HEK293T (cell line): ENCODE measurements at regions not wholly inside any gene's neighbourhood (a gene's known extent, or its start where the extent isn't known, plus 50 kb on each side); places are given as distances from the start of the nearest gene placed in this dataset.

Experiments used
- CTCF ChIA-PET: fragments of 350-600 bp; formaldehyde crosslinking; extraction: SDS; loops from one replicate; lab custom pipeline; 2021; ENCODE audit warnings: antibody characterized with exemption, inconsistent platforms; lab: Yijun Ruan, JAX
- POLR2A ChIA-PET: fragments of 350-600 bp; formaldehyde crosslinking; extraction: SDS; loops from one replicate; lab custom pipeline; 2020; ENCODE audit warnings: antibody characterized with exemption, inconsistent platforms; lab: Yijun Ruan, JAX
- DNase-seq: peaks from one replicate; pipeline ENCODE4 v3.0.0; 2012; ENCODE audit warnings: mixed read lengths; ENCODE audit errors: extremely low spot score
- ARNT ChIP-seq: fragments of 450-650 bp; IDR thresholded peaks from 2 replicates; pipeline ENCODE4 v1.6.1; 2017; ENCODE audit warnings: mild to moderate bottlenecking
- BHLHE40 ChIP-seq: fragments of 450-650 bp; IDR thresholded peaks from 2 replicates; pipeline ENCODE4 v1.6.1; 2016; ENCODE audit warnings: mild to moderate bottlenecking, moderate library complexity, borderline replicate concordance
- CTBP1 ChIP-seq: fragments of 450-650 bp; IDR thresholded peaks from 2 replicates; pipeline ENCODE4 v1.6.1; 2016; ENCODE audit warnings: borderline replicate concordance
- ELF4 ChIP-seq: fragments of 450-650 bp; IDR thresholded peaks from 2 replicates; pipeline ENCODE4 v1.6.1; 2017; ENCODE audit warnings: antibody characterized with exemption
- FOXA1 ChIP-seq: fragments of 450-650 bp; IDR thresholded peaks from 2 replicates; pipeline ENCODE4 v1.6.1; 2016; ENCODE audit warnings: mild to moderate bottlenecking
- FOXK2 ChIP-seq: fragments of 450-650 bp; IDR thresholded peaks from 2 replicates; pipeline ENCODE4 v1.6.1; 2016; ENCODE audit warnings: mild to moderate bottlenecking
- FOXM1 ChIP-seq: fragments of 450-650 bp; IDR thresholded peaks from 2 replicates; pipeline ENCODE4 v1.6.1; 2017; ENCODE audit warnings: mild to moderate bottlenecking, borderline replicate concordance
- HDGF ChIP-seq: fragments of 450-650 bp; IDR thresholded peaks from 2 replicates; pipeline ENCODE4 v1.6.1; 2017; ENCODE audit warnings: antibody characterized with exemption, borderline replicate concordance
- L3MBTL2 ChIP-seq: fragments of 450-650 bp; conservative IDR thresholded peaks from 2 replicates; pipeline ENCODE4 v1.6.1; 2016; ENCODE audit warnings: mild to moderate bottlenecking
- LEF1 ChIP-seq: fragments of 450-650 bp; IDR thresholded peaks from 2 replicates; pipeline ENCODE4 v1.6.1; 2017; ENCODE audit warnings: mild to moderate bottlenecking, borderline replicate concordance
- NFRKB ChIP-seq: fragments of 450-650 bp; IDR thresholded peaks from 2 replicates; pipeline ENCODE4 v1.6.1; 2016; ENCODE audit warnings: mild to moderate bottlenecking, moderate library complexity
- SP1 ChIP-seq: fragments of 450-650 bp; IDR thresholded peaks from 2 replicates; pipeline ENCODE4 v1.6.1; 2017
- SUZ12 ChIP-seq: fragments of 450-650 bp; IDR thresholded peaks from 2 replicates; pipeline ENCODE4 v1.6.1; 2016; ENCODE audit warnings: mild to moderate bottlenecking
- TARDBP ChIP-seq: fragments of 450-650 bp; IDR thresholded peaks from 2 replicates; pipeline ENCODE4 v1.6.1; 2016
- ZNF384 ChIP-seq: fragments of 450-650 bp; IDR thresholded peaks from 2 replicates; pipeline ENCODE4 v1.6.1; 2016
- TF ChIP-seq, protein P1 (sequence below): fragments of 450-650 bp; IDR thresholded peaks from 2 replicates; pipeline ENCODE4 v1.6.1; 2016

DNA sequence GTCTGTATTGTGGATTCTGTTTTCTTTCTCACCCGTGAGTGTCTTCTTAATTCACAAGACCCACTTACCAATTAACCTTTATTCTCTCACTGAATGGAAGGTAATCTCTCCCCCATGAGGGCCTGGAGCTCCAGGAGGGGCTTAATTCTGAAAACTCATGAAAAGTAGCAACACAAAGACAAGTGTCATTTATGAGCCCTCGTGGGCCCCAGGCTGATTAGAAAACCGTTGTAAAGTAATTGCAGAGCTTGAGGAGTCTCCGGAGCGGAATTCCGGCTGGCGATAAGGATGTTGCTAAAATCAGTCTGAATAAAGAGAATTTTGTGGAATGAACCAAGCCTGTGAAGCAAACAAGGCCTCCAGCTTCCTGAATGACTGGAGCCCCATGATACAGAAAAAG lies 301.5 kb downstream of the HAPSTR1 start:
- DNase-seq: no peak
- ChIA-PET POLR2A (no interaction called here), CTCF (interaction anchor here (0.7 kb wide), 1 partner anchor 673 kb away, joined by 4 read pairs; no protein-coding TSS in a partner anchor)
- TF ChIP-seq CTBP1 (no peak), BHLHE40 (no peak), FOXK2 (no peak), SP1 (no peak), L3MBTL2 (no peak), HDGF (no peak), FOXA1 (no peak), NFRKB (no peak), ELF4 (no peak), LEF1 (no peak), TARDBP (no peak), ARNT (no peak), ZNF384 (no peak), FOXM1 (no peak), SUZ12 (no peak)
- TF ChIP-seq, protein P1, sequence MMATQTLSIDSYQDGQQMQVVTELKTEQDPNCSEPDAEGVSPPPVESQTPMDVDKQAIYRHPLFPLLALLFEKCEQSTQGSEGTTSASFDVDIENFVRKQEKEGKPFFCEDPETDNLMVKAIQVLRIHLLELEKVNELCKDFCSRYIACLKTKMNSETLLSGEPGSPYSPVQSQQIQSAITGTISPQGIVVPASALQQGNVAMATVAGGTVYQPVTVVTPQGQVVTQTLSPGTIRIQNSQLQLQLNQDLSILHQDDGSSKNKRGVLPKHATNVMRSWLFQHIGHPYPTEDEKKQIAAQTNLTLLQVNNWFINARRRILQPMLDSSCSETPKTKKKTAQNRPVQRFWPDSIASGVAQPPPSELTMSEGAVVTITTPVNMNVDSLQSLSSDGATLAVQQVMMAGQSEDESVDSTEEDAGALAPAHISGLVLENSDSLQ: no peak

DNA sequence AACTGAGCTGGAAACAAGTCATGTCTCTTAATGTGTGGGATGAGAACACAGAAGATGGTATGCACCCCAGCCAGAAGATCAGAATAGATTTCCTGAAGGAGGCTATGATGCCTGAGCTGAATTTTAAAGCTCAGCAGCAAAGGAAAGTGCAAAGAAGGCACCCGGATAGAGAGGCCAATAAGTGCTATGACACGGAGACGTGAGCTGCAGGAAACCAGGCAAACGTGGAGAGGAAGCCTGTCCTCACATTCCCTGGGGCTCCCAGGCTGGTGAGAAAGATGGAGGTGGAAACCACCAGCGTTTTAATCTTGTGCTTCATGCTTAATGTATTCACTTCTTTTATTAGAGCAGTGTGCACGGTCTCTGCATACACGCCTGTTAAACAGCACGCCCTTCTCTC lies 302.1 kb downstream of the HAPSTR1 start:
- CTCF ChIA-PET: no interaction called here
- TF ChIP-seq FOXA1 (no peak), BHLHE40 (no peak), FOXM1 (no peak), FOXK2 (no peak), SP1 (no peak), HDGF (no peak), ELF4 (no peak), CTBP1 (no peak), NFRKB (no peak), LEF1 (no peak)
- POLR2A ChIA-PET: no interaction called here
- DNase-seq: no peak

DNA sequence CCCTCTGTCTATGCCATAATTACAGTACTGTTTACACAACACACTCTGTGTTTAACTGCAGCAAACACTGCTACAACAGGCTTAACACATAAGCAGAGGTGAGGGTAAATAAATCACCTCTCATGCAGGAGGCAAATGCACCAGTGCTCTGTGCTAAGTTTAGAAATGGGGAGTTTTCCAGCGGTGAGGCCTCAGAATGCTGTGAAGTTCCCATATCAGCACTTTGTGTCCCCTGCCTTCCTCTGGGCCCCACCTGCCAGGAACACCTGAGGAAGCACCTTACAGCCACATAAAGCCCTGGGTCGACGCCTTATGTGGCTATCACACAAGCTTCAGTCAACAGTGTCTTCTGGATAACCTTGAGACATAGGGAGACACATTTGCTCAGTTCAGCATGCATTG lies 304.5 kb downstream of the HAPSTR1 start:
- DNase-seq: no peak
- POLR2A ChIA-PET: no interaction called here
- CTCF ChIA-PET: no interaction called here
- TF ChIP-seq SP1 (no peak), FOXA1 (no peak), L3MBTL2 (no peak), CTBP1 (no peak), BHLHE40 (no peak), NFRKB (no peak), FOXK2 (no peak), TARDBP (no peak), SUZ12 (no peak), FOXM1 (no peak), ARNT (no peak), LEF1 (no peak), ELF4 (no peak), ZNF384 (no peak), HDGF (no peak)
- TF ChIP-seq, protein P1: no peak

DNA sequence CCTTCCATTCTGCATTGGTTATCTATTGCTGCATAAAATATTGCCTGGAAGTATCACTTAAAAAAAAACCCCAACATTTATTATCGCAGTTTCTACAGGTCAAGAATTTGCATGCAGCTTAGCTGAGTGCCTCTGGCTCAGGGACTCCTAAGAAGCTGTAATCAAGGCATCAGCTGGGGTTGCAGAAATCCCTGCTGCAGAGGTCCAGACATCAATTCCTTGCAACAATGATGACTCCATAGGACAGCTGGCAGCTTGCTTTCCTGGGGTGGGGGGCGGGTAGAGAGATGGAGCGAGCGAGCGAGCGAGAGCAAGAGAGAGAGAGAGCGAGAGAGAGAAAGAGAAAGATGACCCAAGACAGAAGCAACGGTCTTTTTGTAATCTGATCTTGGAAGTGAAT lies 308.1 kb downstream of the HAPSTR1 start:
- no peak for DNase-seq
- POLR2A ChIA-PET: no interaction called here
- no peak for TF ChIP-seq FOXA1
- no peak for TF ChIP-seq LEF1
- TF ChIP-seq CTBP1: no peak
- no peak for TF ChIP-seq NFRKB
- TF ChIP-seq TARDBP: no peak
- no peak for TF ChIP-seq ELF4
- no peak for TF ChIP-seq FOXM1
- no peak for TF ChIP-seq ZNF384
- TF ChIP-seq, protein P1: no peak
- TF ChIP-seq L3MBTL2: no peak
- no peak for TF ChIP-seq HDGF
- TF ChIP-seq SP1: no peak
- TF ChIP-seq SUZ12: no peak
- no peak for TF ChIP-seq BHLHE40
- no peak for TF ChIP-seq FOXK2
- no peak for TF ChIP-seq ARNT
- CTCF ChIA-PET: interaction anchor here (0.6 to 0.7 kb wide), 2 partner anchors 11 to 20 kb away, joined by 3 read pairs; no protein-coding TSS in a partner anchor

DNA sequence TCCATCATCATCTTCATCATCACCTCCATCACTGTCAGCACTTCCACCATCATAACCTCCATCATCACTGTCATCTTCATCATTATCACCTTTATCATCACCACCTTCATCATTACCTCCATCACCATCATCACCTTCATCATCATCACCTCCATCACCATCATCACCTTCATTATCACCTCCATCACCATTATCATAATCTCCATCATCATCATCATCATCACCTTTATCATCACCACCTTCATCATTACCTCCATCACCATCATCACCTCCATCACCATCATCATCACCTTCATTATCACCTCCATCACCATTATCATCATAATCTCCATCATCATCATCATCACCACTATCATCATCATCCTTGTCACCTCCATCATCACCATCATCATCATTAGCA lies 309.7 kb downstream of the HAPSTR1 start:
- TF ChIP-seq ARNT (no peak), ELF4 (no peak), SUZ12 (no peak), LEF1 (no peak), ZNF384 (no peak), L3MBTL2 (no peak), TARDBP (no peak), BHLHE40 (no peak), HDGF (no peak), CTBP1 (no peak), FOXM1 (no peak), FOXK2 (no peak), NFRKB (no peak), FOXA1 (no peak), SP1 (no peak)
- TF ChIP-seq, protein P1: no peak
- ChIA-PET POLR2A (no interaction called here), CTCF (no interaction called here)

More for the DNA sequence above, 309.7 kb downstream of the HAPSTR1 start:
- no peak for DNase-seq
